AG08395 (cell line): ENCODE measurements at regions not wholly inside any gene's neighbourhood (a gene's known extent, or its start where the extent isn't known, plus 50 kb on each side); places are given as distances from the start of the nearest gene placed in this dataset.

Experiments used
- DNase-seq: peaks from one replicate; pipeline ENCODE4 v3.0.0; 2012; ENCODE audit warnings: mixed read lengths, low spot score

DNA sequence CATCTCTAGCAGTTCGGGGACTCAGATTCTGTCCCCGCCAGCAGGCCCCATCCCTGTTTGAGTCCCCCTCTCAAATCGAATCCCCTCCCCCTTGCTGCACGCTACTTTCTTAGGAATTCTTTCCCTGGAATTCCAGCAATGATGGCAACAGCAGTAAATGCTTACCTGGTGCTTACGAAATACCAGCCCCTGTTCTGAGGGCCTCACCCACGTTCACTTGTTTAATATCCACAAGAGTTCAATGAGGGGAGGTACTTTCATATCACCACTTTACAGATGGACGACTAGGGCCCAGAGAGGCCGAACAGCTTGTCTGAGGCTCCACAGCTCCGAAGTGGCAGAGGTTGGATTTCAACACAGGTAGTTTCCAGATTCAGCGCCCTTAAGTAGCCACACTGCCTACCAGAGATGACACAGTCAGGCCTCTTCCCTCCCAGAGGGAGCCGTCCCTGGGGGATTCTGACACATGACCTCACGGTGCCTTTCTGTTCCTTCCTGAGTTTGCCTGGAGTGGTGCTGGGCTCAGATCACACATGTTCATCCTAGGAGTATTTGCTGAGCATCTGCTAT, 120.7 kb upstream of the GSE1 start:
- DNase-seq = no peak

DNA sequence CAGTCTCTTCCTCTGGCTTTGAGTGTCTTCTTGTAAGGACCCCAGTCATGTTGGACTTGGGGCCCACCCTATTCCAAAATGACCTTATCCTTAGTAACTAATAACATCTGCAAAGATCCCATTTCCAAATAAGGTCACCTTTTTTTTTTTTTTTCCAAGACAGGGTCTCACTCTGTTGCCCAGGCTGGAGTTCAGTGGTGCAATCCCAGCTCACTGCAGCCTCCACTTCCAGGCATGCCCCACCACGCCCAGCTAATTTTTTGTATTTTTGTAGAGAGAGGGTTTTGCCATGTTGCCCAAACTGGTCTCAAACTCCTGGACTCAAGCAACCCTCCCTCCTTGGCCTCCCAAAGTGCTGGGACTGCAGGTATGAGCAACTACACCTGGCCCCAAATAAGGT, 118.8 kb upstream of the GSE1 start:
- DNase-seq = no peak

DNA sequence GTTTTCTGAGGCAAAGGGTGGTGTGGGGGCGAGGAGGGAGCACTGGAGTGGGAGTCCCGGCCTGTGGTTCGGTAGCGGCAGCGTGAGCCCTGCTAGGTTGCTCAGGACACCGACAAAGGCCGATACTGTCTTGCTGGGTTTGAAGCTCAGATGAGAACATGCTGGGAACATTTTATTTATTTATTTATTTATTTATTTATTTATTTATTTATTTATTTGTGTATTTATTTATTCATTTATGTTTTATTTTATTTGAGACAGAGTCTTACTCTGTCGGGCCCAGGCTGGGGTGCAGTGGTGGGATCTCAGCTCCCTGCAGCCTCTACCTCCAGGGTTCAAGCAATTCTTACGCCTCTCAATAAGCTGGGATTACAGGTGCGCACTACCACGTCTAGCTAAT, 117.9 kb upstream of the GSE1 start:
- no peak for DNase-seq

DNA sequence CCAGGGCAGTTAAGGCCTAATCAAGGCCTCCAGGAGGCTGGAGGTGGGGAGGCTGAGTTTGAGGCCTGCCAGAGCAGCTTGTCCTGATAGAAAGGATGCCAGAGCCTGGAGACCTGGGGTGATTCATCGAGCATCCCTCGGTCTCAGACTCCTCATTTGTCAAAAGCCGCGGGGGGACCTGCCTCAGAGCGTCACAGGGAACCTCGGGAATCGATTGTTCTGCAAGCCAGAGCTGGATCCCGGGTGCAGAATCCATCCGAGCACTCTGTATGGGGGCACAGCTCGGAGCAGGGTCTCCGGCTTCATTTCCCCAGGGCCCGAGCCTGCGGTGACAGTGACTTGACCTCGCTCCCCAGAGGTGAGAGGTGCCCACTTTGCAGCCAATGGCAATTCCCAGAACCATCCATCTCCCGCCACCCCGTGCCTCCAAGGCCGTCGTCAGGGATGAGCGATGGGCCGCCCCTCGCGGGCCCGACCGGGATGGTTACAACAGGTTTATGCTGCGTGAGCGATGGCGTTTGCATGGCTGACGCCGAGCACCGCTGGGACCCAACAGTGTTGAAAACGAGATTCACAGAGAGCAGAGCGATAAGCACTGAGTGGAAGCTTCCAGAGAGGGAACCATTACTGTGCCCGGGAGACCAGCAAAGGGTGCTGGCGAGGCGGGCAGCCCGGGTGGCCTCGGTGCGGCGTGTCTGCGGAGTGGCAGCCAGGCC, 117.1 kb upstream of the GSE1 start:
- no peak for DNase-seq

DNA sequence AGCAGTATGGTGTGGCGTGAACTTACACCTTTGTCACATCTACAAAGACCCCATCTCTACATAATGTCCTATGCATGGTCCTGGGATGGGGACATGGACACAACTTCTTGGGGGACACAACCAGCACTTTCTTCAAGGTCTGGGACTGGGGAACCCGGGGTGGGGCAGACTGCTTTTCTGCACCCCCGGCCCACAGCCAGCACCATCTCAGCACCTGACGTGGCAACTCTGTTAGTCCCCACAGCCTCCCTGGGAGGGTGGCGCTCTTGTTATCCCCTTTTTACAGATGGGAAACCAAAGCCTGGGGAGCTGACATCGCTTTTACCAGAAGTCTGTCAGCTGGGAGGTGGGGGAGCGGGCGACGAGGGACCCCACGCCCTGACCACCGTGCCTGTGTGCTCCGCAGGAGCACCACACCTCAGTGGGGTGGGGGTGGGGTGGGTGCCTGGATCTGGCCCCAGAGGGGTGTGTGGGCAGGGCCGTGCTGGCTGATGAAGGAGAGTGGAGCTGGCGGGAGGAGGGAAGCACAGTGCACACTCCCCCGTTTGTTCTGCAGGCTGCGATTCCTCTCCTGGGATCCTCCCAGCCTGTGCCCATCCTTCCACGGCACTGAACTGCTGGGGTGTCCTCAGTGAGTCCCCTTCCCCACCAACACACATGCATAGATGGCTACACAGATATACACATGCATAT, 115.4 kb upstream of the GSE1 start:
- no peak for DNase-seq

DNA sequence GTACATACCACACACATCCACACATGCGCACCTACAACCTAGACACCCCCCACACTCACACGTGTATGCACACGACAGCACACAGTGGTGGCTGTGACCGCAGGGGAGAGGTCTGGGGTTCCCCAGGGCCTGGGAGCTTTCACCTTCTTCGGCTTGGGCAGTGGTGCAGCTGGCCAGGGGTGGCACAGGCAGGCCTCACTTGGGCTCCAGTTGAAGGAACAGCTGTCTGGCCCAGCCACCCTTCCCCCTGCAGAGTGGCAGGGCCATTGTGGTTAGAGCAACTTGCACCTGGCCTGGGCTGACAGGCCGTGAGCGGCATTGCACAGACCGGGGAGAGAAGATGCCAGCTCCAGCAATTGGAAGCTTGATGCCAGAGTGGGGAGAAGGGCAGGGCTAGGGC, 114.5 kb upstream of the GSE1 start:
- DNase-seq = no peak

DNA sequence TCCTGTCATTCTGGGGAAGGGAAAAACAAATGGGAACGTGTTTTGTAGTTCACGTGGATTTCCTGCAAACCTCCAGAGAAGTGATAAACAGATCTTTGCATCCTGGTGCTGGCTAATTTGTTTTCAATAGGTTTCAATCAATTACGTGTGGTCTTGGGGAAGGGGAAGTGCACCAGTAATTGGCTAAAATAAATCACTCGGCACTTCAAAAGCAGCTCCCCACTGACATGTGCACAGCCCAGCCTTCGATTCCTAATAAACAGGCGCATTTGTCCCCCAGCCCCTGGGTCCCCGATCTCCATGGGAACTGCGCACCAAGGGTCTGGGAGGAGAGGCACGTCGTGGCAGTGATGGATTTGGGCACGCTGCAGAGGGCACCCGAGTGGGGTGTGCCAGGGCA, 112.9 kb upstream of the GSE1 start:
- DNase-seq = no peak

DNA sequence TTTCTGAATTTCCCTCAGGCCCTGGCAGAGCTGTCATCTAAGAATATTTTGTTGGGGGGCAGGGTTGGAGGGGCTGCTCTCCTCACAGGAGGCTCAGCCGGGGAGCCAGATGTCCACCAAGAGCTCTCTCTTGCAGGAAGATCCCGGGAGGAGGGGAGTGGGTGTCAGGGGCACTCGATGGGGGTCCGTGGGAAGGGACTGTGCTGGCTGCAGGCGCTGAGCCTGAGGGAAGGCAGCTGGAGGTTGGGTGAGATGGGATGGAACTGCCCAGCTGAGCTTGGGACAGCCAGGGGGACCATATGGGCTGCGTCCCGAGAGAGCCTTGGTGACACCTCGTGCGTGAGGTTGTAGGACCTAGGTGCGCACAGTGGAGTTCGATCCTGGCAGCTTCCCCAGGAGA, 111.2 kb upstream of the GSE1 start:
- DNase-seq = no peak

DNA sequence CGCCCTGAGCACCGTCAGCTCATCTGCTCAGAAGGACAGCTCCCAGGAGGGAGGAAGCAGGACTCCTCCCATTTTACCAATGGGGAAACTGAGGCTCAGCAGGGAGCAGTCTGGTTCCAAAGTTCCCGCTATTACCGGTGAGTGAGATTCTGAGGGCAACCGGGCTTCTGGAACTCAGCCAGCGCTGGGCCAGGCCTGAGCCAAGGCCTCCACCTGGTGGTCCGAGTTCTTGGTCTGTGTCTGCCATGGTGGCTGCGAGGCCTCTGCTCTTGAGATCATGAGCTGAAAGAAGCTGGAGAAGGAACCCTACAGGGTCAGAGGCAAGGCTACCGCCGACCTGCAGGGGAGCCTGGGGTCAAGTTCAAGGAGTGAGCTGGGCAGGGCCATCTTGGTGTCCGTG, 110.8 kb upstream of the GSE1 start:
- no peak for DNase-seq

DNA sequence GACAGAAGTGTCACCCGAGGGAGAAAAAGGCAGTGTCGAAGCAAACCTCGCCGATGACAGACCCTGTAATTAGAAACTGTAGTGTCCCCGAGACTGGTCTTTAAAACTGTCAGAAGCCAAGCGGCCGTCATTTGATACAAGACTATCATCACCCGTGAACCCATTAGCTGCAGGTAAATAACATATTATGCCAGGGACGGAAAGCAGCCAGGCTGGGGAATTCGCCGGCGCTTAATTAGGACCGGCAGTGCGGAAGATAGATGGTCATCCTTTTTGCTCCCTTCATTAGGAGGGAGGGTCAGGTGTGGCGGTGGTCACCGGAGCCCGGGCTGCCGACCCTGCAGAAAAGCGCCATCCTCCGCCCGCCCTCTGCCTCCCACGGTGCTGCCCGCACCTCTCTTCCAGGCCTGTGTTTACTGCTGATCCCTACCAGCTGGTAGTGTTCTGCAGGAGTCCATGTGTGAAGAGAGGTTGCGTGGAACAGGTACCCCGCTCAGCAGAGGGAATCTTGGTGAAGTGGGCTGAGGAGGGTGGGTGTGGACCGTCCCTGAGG, 109.4 kb upstream of the GSE1 start:
- DNase-seq = no peak

DNA sequence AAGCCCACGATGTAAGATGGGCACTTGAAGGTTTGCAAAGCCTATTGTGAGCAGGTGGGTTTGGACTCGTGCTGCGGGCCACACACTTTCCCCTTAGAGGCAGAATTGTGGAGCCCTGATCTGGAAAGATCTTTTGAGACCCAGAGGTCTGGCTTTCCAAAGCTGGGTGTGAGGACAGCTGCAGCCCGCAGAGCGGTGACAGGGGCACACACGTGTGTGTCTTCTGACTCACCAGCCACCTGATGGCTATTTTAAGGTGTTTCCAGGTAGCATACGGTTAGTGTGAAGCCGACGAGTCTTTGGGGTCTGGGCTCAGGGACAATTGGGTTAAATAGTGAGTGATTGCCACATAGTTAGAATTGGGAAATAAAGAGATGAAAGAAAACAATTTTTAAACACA, 108.9 kb upstream of the GSE1 start:
- no peak for DNase-seq

DNA sequence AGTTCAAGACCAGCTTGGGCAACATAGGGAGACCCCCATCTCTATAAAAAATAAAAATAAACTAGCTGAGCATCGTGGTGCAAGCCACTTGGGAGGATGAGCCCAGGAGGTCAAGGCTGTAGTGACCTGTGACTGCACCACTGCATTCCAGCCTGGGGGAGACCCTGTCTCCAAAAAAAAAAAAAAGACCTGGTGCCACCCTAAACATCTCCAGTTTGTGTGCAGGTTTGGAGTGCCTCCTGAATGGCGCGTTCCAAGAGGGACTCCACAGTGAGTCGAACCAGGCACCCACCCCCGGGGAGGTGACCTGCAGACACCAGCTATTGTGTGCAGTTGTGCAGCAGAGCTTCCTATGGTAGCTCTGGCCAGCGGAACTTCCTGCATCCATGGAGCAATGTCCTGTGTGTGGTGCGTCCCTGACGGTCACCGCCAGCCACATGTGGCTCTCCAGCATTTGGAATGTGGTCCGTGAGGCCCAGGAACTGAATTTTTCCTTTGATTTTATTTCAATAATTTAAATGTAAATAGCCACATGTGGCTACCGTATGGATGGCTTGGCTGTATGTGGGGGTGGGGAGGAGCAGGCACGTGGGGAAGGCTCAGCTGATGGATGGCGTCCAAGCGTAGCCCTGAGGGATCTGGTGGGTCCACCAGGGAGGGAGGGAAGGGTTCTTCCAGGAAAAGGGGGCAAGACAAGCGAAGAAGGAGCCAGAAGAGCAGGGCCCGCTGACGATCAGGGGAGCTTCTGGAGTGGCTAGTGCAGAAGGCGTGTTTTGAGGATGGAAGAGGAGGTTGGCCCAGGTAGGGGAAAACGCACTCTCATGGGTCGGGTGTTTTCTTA, 107.1 kb upstream of the GSE1 start:
- no peak for DNase-seq

DNA sequence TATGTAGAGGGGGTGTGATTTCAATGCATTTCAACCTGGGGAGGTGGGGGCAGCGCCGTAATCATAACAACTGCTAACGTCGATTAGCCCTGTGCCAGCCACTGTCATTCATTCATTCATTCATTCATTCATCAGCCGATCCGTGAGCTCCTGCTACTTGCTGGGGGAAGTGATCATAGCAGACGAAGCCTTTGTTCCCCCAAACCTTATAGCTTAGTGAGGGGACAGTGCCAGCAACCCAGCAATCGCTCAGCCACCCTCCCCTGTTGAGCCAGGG, 106.5 kb upstream of the GSE1 start:
- DNase-seq = no peak

DNA sequence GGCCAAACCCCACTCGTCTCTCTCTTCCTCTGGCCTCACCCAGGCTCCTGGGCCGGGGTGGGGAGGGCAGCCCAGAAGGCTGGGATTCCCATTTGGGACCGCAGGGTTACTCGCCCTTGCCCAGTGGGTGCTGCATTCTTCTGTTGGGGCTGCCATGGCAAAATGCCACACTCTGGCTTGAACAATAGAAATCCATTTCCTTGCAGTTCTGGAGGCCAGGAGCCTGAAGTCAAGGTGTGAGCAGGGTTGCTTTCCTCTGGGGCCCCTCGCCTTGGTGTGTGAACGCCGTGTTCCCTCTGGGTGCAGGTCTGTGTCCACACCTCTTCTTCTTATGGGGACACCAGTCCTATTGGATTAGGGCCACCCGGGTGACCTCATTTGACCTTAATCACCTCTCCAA, 105.8 kb upstream of the GSE1 start:
- no peak for DNase-seq

DNA sequence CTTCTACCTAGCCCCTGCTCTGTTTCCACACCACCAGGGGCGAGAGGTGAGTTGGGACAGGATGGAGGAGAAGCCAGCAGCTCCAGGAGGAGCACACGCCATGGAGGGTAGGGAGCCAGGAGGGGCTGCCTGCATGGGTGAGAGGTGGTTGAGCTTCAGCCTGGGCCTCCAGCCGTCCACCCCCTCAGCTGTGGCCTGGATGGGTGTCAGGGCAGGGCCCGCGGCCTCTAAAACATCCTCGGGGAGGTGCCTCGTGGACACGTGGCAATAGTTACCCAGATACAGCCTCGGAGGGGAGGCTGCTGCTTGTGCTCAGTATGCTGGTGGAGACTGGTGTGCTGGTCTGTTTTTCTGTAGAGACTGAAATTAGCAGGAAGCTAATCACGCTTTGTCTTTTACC, 104.7 kb upstream of the GSE1 start:
- DNase-seq = no peak

DNA sequence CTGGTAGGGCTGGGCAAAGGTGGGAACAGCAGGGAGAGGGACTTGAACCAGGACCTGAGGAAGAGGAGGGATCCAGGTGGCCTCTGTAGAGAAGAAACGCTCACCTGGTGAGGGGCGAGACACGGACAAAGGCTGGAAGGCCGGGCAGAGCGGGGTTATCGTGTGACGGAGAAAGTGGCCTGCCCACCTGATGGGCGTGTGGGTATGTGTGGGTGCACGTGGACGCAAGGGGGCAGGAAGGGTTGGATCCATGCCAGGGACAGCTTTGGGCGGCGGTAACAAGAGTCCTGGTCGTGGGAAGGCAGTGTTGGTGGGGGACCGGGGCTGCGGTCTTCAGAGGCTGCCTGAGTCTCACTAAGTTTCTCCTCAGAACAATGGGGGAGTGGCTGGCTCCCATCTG, 104.1 kb upstream of the GSE1 start:
- DNase-seq = no peak

DNA sequence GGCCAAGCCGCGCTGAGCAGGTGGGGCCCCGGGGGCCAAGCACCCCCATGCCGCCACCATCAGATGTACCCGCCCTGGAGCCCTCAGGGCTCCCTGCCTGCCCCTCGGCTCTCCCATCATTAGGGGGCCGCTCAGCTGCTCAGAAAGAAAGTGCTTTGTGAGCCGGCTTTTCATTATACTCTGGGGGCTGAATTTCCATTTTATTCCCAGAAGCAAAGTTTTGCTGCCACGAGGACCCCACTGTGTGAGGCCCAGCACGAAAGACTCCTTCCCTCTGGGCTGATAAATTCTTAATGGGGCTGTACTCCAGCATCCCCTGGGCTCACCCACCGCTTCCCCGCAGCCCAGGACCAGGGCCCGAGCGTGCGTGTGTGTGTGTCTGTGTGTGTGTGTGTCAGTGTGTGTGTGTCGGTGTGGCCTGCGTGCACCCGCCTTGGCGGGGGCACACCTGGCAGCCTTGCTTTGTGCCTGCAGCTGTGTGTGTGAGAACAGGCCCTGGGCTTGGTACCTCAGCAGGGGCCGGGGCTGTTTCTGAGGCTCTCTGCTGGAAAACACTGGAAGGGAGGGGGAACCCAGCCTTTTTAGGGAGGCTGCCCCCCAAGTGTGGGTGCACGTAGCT, 103.0 kb upstream of the GSE1 start:
- DNase-seq = no peak

DNA sequence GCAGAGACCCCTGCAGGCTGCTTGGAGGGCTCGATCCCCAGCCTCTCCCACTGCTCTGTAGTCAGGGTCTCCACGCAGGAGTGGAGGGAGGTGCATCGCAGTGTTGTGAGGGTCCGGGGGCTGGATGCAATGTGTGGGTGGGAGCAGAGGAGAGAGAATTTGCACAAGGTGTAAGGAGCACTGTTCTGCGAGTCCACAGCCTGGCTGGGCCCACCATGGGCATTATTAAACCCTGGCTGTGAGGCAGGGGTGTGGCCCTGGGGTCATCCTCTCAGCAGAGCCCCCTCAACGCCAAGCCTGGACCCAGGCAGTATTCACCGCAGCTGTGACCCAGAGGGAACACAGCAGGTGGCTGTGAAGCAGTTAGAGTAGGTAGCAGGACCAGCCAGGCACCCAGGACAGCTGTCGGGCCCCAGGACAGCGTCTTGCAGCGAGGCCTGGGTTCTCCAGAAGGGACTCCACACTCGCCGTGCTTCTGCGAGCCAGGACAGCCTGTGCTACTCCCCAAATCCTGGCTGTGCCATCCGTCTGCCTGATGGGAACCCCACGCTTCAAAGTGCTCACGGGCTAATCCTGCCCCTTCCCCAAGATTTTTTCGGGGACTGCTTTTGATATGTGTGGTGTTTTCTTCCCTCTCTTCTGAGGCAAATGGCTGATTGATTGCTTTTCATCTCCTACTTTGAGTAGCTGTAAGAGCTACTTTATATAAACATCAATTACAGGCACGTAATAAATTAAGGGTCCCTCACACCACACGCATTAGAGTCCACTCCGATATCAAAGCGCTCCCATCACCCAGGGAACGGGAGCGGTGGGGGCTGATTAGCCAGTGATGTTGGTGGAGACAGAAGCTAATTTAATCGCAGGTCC, 100.9 kb upstream of the GSE1 start:
- no peak for DNase-seq

DNA sequence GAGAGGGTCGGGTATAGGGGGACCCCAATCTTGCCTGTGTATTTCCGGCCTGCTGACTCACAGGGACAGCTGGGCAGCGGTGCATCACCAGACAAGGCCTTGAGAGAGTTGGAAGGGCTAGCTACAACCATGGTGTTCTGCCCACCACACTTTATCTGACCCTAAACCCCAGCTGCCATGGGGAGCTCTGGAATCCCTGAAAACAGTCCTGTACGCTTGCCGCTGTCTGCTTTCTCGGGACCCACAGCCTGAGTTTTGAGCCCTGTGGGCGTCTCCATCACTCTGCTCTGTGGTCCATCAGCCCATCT, 100.4 kb upstream of the GSE1 start:
- DNase-seq = no peak

DNA sequence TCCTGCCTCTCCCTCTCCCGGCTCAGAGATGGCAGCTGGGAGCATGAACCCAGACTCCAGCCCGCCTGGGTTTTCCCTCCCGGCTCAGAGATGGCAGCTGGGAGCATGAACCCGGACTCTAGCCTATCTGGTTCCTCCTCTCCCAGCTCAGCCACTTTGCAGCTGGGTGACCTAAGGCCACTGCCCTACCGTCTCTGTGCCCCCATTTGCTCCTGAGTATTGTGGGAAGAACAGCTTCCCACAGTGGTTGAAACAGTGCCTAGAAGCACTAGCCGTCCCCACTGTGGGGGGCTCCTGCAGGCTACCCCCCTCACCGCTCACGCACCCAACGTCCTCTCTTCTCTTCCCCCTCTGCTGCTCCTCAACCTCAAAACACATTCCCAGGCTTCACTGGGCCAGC, 99.9 kb upstream of the GSE1 start:
- DNase-seq = no peak

DNA sequence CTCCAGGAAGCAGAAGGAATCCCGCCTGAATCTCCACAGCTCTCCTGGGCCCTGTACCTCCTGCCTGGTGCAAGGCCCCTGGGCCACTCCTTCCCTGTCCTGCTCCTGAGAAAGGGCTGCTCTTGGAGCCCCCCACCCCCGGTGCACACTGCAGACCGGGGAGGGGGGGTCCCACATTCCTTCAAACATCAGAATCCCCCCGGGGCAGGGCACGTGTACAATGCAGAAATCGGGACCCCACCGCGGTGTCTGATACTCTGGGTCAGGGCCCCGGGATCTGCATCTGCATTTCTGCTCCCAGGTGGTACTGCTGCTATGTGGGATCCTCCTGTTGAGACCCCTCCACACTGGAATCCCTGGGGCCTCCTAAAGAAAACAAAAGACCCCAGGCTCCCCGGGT, 99.5 kb upstream of the GSE1 start:
- DNase-seq = no peak

DNA sequence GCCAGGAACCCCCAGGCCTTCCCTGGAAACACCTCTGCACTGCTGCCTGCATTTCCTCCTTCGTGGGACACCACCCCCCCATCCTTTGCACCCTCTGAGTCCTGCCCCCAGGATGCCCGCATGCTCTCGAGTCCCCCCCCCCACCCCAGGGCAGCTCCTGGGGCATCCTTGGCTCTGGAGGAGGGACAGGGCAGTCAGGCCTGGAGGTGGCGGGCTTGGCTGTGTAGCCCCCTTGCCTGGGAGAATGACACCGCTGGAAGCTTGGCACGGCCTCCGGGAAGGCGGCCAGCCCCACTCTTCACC, 98.9 kb upstream of the GSE1 start:
- no peak for DNase-seq
